ENCODE measurements at regions not wholly inside any gene's neighbourhood (a gene's known extent, or its start where the extent isn't known, plus 50 kb on each side); places are given as distances from the start of the nearest gene placed in this dataset.
"Not testable (repeated sequence)": the region's sequence is repeated elsewhere in the genome, so short reads cannot be mapped to it uniquely, and the experiment has no call there.

DNA sequence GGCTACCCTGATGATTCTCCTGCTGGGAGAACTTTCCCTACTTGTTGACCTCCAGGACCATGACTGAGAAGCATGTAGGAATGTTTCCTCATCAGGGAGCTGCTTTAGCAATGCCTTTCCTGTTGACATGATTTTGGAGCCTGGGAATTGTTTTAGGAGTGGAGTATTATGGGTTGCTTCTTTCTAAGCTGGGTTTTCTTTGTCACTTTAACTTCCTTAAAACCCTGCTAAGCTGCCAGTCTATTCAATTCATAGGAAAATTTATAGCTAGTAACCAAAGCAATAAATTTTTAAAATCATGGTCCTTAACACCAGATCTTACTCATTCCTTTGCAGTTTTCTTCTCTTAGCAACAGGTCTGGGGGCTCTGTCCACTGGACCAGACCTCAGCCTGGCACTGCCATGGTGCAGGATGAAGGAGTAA, 125.6 kb upstream of the TACR1 start:
- no peak for DNase-seq

GRCh38 chr2:75324141-75324540, 124.8 kb upstream of the TACR1 start:
- DNase-seq, result no peak

DNA sequence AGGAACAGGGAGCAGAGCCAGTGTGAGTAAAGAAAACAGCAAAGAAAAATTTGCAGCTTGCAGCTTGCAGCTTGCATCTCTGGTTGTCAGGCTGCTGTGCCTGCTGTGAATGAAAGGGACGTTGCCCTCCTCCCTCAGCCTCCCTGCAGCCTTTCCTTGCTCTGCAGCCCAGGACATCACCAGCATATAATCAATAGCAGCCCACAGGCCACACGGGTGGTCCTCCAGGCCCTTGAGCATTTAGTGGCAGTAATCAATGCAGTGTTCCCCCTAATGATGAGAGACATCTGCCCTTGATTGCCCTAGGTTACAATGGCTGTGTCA, 122.2 kb upstream of the TACR1 start:
- DNase-seq, result no peak

- no peak for DNase-seq
These were observed 121.7 kb upstream of the TACR1 start for GRCh38 chr2:75320898-75321598.

DNA sequence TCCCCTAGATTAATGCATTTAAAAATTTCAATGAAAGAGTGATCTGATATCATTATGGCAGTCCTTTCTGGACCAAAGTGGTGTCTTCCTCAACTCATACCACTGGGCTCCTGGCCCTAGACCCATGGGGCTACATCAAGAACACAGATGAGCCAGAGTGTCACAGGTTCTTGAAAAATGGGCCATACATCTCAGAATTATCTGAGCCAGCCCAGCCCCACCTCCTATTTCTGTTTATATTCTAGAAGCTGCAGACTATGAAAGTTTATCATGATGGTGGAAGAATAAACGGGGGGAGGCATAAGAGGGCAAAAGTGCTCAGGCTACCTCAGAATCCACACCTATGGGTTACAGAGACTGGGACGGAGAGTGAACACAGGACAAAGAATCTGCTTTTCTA, 120.6 kb upstream of the TACR1 start:
- DNase-seq, result no peak

DNA sequence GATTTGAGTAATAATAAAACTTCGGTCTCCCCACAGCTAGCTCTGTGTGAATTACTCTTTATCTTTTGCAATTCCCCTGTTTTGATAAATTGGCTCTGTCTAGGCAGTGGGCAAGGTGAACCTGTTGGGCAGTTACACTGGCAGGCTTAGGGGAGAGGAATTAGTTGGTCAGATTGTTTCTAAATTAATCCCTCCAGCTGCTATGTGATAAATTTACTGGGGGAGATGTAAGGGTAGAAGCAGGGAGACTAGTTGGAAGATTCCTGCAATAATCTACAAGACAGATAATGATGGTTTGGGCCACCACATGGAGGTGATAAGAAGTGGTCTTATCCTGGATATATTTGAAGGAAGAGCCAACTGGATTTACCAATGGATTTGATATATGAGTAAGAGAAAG, 118.5 kb upstream of the TACR1 start:
- no peak for DNase-seq

GRCh38 chr2:75317316-75317715, 118.0 kb upstream of the TACR1 start:
- no peak for DNase-seq

DNA sequence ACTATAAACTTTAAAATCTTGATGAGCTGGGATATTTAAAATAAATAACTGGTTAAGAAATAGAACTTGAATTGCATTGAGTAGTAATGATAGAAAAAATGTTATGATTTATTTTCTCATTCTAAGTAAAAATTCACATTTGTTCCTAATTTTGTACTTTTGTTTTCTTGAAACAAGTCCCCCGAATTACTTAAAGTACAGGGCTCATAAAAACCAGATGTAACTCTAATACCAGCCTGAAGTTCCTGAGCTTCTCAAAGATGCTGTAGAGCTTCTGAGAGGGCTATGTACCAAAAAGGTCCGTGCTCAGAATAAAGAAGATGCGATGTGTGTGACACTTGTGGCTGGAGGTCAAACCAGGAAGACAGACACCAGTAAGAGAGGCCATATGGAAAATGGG, 116.1 kb upstream of the TACR1 start:
- no peak for DNase-seq

GRCh38 chr2:75311993-75312392, 112.7 kb upstream of the TACR1 start:
- DNase-seq, result no peak

GRCh38 chr2:75311521-75311920, 112.2 kb upstream of the TACR1 start:
- DNase-seq, result no peak

GRCh38 chr2:75310876-75311275, 111.6 kb upstream of the TACR1 start:
- no peak for DNase-seq

DNA sequence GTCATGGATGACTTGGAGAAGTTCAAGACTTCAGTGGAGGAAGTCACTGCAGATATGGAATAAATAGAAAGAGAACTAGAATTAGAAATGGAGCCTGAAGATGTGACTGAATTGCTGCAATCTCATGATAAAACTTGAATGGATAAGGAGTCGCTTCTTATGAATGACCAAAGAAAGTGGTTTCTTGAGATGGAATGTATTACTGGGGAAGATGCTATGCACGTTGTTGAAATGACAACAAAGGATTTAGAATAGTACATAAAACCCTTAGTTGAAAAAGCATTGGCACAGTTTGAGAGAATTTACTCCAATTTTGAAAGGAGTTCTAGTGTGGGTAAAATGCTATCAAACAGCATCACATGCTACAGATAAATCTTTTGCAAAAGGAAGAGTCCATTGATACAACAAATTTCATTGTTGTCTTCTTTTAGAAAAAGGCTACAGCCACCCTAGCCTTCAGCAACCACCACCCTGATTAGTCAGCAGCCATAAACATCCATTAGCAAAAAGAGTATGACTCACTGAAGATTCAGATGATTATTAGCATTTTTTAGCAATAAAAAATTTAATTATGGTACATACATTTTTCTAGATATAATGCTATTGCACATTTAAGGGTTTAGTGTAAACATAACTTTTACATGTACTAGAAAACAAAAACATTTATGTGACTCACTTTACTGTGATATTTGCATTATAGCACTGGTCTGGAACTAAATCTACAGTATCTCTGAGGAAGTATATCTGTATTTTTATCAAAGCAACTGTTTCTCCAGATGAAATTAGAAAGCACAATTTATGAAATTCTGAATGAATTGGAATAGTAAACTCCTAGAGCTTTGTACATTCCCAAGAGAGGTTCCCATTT, 110.5 kb upstream of the TACR1 start:
- DNase-seq, result no peak

DNA sequence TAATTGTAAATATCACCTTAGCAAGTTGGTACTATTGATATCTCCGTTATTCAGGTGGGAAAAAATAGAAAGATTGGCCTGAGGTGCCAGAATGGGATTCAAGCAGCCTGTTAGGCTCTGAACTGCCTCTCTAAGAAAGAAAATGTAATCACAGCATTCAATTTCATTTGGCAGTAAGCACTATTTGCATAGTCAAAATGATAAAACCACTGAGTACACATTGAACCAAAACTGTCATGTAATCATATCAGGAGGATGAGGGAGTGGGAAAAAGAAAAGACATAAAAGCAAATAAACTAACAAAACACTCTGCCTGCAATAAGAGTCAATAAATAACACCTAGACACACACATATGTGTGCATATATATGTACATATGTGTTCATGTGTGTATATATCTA, 103.9 kb upstream of the TACR1 start:
- DNase-seq, result no peak

DNA sequence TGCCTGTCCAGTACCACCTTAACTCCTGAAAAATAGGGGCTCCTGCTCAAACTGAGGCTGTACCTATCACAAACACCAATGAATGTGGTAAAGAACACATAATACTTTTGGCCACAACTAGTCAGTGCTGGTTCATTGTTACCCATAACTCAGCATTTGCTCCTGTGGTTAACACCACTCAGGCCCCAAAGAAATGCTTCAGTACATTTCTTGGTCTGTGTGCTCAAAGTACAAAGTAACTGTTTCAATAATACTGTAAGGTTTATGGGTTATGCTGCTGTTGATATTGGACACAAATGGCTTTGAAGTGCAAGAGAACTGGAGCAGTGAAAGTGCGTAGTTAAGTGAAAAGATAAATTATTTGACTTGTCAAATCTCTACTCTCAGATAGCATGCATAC, 95.0 kb upstream of the TACR1 start:
- DNase-seq, result no peak

DNA sequence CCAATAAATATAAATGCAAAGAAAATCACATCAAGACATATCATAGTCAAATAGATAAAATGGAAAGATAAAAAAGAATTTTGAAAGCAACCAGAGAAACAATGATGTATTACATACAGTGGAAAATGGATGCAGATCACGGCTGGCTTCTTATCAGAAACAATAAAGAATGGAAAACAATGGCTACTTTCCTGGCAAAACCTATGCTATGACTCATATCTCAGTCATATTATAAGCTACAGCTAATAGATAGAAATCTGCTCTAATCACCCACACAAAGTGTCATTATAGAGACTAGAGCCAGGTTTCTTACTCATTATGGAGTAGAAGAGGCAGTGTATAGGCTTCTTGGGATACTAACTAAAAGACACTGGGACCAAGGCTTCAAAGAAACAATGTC, 93.5 kb upstream of the TACR1 start:
- DNase-seq, result no peak

DNA sequence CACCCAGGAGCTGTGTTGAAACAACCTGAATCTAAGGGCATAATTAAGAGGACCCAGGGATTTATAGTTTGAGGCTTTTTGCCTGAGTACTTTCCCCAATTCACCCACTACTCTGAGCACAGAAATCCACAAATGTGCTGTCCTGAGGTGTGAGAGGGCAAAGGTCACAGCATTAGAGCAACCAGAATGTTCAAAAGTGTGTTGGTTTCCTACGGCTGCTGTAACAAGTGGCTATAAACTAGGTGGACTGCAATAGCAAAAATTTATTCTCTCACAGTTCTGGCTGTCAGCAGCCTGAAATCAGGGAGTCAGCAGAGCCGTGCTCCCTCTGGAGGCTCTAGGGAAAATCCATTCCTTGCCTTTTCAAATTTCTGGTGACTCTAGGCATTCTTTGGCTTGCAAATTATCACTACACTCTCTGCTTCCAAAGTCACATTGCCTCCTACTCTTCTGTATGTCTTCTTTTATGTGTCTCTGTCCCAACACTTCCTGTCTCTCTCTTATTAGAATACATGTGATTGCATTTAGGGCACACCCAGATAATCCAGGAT, 91.4 kb upstream of the TACR1 start:
- no peak for DNase-seq

DNA sequence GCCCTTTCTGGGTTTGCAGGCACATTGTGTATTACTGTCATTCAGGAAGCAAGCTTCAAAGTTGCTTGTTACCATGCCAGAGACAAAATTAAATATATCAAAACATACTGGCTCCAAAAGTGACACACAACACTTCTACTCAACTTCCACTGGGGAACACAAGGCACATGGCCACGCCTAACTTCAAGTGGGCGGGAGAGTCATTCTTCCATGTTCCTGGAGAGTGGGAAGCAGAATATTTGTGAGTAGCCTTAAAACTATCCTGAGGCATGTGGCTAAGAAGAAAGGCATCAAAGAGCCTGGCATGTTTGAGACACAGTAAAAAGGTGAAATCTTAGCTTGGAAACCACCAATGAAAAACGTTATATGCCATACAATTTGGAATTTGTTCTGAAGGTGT, 90.5 kb upstream of the TACR1 start:
- DNase-seq, result no peak

DNA sequence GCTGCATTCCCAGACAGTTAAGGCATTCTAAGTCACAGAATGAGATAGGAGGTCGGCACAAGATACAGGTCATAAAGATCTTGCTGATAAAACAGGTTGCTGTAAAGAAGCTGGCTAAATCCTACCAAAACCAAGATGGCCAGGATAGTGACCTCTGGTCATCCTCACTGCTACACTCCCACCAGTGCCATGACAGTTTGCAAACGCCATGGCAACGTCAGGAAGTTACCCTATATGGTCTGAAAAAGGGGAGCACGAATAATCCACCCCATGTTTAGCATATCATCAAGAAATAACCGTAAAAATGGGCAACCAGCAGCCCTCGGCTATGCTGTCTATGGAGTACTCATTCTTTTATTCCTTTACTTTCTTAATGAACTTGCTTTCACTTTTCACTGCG, 89.9 kb upstream of the TACR1 start:
- not testable (repeated sequence) for DNase-seq

- DNase-seq, result no peak
These were observed 89.4 kb upstream of the TACR1 start for GRCh38 chr2:75288760-75289159.

- DNase-seq, result peak; percentile 3
These were observed 88.5 kb upstream of the TACR1 start for GRCh38 chr2:75287624-75288316.

GRCh38 chr2:75284345-75284744, 85.0 kb upstream of the TACR1 start:
- DNase-seq, result no peak

DNA sequence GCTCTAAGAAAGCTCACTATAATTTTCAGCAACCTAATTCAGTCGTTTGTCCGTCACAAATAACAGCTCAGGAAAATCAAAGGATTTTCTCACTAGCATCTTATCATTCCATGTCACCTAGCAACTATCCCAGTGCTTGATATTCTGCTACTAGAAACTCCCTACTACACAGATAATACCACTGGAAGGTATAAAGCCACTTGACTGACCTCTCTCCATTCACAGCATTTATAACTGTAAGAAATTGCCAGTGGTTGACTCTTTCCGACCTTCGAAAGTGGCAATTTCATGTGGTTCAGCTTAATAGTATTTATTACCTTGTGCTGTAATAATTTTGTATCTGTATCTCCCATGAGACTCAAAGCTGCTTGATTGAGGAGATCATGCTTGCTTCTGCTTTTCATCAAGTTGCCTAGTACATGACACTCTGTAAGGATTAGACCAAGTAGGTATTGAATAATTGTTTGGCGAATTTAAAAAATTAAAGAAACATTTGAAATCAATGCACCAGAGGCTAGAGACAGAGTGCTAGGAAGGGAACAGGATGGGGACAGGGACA, 79.6 kb upstream of the TACR1 start:
- DNase-seq, result no peak

GRCh38 chr2:75278314-75278713, 79.0 kb upstream of the TACR1 start:
- DNase-seq, result no peak
